HEK293 (cell line): ENCODE measurements at regions not wholly inside any gene's neighbourhood (a gene's known extent, or its start where the extent isn't known, plus 50 kb on each side); places are given as distances from the start of the nearest gene placed in this dataset.

Experiments
- ZNF768 ChIP-seq: fragments of 450-650 bp; formaldehyde crosslinking; IDR thresholded peaks from 2 replicates; pipeline ENCODE4 v1.5.1; 2018; ENCODE audit warnings: missing biosample characterization, mild to moderate bottlenecking, missing genetic modification characterization
- TF ChIP-seq, protein P1 (sequence below): fragments of 450-650 bp; formaldehyde crosslinking; IDR thresholded peaks from 2 replicates; pipeline ENCODE4 v1.5.1; 2016; ENCODE audit warnings: missing biosample characterization, missing genetic modification characterization

DNA sequence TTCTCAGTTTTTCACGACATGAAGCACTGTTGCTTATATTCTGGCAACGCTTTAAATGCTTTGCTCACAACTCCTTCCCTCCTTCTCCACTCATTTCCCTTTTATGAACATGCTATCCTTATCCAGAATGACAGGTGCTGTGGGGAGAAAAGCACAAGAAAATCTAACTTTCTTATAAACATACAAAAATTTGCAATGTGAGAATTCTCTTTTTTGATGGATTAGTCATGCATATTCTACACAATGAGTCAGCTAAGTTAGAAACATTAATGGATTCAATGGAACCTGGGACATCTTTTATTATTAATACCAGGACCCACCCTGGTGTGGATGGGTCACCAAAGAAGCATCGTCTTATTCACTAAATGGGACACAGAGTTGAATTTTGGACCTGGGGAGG lies 234.6 kb upstream of the CDH5 start:
- TF ChIP-seq, protein P1, sequence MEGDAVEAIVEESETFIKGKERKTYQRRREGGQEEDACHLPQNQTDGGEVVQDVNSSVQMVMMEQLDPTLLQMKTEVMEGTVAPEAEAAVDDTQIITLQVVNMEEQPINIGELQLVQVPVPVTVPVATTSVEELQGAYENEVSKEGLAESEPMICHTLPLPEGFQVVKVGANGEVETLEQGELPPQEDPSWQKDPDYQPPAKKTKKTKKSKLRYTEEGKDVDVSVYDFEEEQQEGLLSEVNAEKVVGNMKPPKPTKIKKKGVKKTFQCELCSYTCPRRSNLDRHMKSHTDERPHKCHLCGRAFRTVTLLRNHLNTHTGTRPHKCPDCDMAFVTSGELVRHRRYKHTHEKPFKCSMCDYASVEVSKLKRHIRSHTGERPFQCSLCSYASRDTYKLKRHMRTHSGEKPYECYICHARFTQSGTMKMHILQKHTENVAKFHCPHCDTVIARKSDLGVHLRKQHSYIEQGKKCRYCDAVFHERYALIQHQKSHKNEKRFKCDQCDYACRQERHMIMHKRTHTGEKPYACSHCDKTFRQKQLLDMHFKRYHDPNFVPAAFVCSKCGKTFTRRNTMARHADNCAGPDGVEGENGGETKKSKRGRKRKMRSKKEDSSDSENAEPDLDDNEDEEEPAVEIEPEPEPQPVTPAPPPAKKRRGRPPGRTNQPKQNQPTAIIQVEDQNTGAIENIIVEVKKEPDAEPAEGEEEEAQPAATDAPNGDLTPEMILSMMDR = no peak
- no peak for TF ChIP-seq ZNF768 (tag by site-specific recombination)
